SK-N-MC (cell line): ENCODE measurements at regions not wholly inside any gene's neighbourhood (a gene's known extent, or its start where the extent isn't known, plus 50 kb on each side); places are given as distances from the start of the nearest gene placed in this dataset.

Experiments used
- EZH2 ChIP-seq: fragments of 200-600 bp; sonication (generic); IDR thresholded peaks from one replicate; pipeline ENCODE4 v1.6.1; 2017; ENCODE audit warnings: antibody characterized with exemption
- FOXP2 ChIP-seq: optimal IDR thresholded peaks from 2 replicates; pipeline ENCODE3; 2011; ENCODE audit warnings: mild to moderate bottlenecking, moderate library complexity; ENCODE audit not compliant: insufficient read depth; ENCODE audit errors: extremely low read length, control extremely low read depth
- POLR2AphosphoS5 ChIP-seq: IDR thresholded peaks from 2 replicates; pipeline ENCODE4 v1.6.1; 2012; ENCODE audit warnings: mild to moderate bottlenecking, low read depth, low read length, borderline replicate concordance

GRCh38 chr12:29883941-29884554 is 100.3 kb upstream of the TMTC1 start:
- no peak for TF ChIP-seq POLR2AphosphoS5
- no peak for TF ChIP-seq EZH2
- no peak for TF ChIP-seq FOXP2
